GM21528 (cell line): ENCODE measurements at regions not wholly inside any gene's neighbourhood (a gene's known extent, or its start where the extent isn't known, plus 50 kb on each side); places are given as distances from the start of the nearest gene placed in this dataset.

Experiments used
- ATAC-seq: cut with Tn5 transposase; IDR thresholded peaks from one replicate; pipeline ENCODE4 v1.9.1; 2021; ENCODE audit warnings: mild to moderate bottlenecking, moderate library complexity; ENCODE audit not compliant: unreplicated experiment, low FRiP score

DNA sequence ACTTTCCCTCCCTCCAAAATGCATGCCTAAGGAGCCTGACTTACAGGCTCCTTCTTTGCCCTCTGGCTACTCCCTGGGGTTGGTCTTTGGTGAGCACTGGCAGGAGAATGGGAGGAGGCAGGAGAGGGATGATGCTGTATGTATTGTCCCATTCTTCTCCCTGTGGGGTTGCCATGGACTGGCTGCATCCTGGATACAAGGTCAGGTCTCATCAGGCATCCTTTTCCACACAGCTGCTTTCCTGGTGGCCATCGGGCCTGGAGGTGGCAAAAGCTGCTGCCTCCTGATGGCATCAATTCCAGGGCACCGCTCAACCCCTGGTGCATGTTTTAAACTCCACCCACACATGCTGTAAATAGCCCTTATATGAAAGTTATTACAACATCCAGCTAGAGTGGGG, 257.2 kb downstream of the ETS1 start:
- ATAC-seq = no peak

DNA sequence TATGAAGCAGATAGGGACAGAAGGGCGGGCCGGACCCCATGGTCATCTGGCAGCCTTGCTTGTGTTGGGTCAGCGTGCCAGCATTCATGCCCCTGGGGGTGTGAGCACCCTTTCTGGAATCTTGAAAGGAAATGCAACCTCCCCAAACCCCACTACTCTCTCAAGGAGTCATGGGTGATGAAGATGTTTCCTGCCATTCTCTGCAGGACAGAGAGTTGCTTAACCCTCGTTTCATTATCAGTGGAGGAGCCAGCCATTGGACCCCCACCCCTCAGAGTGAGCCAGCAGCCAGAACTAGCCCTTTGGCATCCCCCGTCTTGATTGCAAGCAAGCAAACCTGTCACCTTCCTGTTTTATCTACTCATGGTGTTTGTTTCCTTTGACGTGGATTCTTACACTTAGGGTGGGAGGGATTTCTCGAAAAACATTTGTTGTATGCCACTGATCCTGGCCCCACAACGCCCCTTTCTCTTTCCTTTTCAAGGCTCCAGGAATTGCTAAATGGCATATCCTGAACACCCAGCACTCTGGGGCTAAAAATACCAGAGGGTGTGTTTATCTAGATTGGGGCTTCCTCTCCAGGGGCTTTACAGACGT, 258.3 kb downstream of the ETS1 start:
- no peak for ATAC-seq

DNA sequence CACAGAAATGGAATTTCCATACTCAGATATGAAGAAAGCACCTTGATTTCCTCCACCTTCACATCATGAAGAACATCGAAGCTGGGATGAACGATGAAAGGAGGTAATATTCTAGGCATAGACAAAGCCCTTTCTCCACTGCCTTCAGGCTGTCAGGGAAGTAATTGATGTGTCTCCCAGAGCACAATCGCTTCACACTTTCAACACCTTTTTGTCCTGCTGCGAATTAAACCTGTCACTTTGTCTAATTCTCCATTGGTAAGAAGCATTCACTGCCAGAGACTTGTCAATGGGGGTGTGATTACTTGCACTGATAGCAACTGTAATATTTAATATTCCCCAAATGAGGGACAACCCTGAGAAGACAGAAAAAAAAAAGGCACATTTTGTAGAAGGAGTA, 260.1 kb downstream of the ETS1 start:
- ATAC-seq = no peak

DNA sequence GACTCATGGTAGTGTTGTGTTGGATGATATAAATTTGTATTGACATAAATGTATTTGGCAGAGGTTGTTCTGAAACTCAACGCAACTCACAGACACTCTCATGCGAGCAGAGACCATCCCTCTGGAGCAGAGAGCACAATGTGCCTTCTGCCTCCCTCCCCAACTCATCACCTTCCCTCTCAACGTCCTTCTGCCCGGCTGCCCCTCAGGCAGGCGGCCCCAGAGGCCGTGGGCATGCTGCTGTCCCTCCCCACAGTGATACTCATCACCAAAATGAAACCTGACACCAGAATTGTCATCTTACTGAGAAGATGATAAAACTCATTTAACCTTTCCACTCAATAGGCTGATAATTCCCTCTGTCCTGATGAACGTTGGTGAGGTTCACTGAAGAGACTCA, 260.6 kb downstream of the ETS1 start:
- no peak for ATAC-seq

DNA sequence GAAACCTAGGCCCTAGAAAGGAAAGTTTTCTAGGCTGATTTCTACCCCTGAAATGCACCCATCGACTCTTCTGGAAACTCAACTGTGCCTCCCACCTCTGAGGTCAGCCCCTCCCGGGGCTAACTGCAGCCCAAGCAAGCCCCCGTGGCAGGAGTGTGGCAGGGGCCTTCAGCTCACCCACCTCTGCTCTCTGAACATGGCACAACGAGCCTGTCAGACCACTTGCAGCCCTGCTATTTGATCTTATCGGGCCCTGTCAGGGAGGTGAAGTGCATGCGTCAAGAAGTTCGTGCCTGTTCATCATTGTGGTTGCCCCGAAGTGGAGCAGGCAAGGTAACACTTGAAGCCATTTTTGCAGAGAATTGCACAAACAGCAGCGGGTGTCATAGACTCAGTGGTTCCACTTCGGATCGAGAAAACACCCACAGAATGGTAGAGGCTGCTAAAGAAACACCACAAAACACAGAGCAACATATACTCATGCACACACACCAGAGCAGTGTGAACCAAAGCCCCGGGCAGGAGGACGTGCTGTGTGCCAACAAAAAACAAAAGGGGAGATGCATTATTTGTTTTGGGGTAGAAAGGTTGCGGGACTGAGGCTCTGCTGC, 262.7 kb downstream of the ETS1 start:
- ATAC-seq = no peak

DNA sequence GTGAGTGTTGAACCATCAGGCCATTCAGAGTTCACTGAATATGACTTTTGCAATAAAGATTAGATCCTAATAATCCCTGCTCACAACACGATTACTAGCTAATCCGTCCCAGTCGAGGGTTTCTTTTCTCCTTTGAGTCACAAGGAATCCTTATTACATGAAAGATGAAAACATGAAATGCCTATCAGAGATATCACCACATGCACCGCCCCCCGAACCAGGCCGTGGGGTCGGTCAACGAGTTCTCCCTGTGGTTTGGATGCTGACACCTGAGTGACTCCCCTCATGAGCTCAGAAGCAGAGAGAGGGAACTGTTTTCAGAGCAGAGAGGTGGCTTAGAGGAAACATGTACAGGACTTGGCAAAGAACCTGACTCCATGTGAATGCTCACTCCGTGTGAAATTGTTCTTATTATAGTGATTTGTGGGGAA, 263.3 kb downstream of the ETS1 start:
- no peak for ATAC-seq

DNA sequence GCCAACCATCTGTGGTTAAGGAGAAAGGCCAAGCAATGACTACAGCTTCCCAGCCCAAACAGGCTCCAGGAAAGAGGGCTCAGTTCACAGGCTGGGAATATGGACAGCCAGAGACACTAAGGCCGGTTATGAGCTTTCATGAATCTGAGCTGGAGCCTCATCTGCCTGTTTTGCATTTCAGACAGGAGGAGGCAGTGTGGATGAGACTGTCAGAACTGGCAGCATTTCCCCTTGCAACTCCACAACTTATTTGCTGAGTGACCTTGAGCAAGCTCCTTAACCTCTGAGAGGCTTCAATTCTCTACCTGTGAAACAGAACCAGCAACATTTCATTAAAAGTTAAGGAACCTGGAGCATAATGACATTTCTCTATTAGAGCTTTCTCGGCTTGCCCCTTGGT, 264.0 kb downstream of the ETS1 start:
- ATAC-seq = no peak

DNA sequence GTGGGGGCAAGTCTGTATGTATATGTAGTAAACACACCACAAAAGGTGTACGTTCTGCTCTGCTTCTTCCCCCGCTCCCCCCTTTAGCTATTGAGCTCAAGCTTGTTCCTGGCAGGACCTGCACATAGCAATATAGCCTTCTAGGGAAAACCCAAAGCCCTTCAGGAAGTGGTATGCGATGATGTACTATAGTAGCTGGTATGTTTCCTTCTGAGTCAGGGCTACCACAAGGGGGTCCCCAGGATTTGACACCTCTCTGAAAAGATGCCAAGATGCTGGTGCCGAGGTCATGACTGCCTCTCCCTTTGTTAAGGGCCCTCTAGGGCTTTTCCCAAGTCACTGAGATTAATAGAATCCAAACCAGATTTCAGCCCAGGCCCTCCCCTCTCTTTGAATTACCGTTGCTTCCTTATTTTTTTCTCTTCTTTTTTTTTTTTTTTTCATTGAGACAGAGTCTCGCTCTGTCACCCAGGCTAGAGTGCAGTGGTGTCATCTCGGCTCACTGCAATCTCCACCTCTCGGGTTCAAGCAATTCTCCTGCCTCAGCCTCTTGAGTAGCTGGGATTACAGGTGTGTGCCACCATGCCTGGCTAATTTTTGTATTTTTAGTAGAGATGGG, 268.4 kb downstream of the ETS1 start:
- peak; percentile 95 for ATAC-seq

DNA sequence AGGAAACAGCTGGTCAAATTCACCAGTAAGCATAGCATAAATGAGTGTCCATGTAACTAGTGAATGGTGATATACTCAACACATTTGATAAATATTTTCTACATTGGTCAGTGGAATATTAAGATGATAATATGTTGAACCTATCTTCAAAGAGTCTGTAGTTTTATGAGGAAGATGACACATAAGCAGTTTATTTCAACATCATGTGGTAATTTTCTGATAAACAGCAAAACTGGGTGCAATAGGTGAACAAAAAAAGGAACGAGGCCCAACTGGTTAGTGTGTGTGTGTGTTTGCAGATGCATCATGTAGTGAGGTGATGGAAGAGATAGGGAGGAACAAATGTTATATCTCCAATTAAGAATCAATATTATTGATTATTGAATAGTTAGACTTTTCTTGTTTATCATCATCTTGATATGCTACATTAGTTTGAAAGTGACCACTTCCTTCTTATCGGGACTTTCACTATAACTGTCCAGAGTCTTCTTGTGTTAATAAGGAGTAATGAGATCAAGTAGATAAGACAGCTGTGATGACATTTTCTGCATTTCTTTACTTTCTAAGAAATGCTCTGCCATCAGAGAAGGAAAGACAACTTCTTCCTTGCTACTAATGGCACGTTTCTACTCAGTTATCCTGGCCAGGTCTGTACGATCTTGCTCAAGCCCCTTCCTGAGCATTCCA, 270.7 kb downstream of the ETS1 start:
- no peak for ATAC-seq

DNA sequence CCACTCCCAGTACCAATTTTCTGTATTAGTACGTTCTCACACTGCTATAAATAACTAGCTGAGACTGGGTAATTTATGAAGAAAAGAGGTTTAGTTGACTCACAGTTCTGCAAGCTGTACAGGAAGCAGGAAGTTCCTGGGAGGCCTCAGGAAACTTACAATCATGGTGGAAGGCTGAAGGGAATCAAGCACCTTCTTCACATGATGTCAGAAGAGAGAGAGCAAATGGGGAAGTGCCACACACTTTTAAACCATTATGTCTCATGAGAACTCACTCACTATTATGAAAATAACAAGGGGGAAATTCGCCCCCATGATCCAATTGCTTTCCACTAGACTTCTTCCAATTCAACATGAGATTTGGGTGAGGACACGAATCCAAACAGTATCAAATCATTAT, 271.4 kb downstream of the ETS1 start:
- ATAC-seq = no peak

DNA sequence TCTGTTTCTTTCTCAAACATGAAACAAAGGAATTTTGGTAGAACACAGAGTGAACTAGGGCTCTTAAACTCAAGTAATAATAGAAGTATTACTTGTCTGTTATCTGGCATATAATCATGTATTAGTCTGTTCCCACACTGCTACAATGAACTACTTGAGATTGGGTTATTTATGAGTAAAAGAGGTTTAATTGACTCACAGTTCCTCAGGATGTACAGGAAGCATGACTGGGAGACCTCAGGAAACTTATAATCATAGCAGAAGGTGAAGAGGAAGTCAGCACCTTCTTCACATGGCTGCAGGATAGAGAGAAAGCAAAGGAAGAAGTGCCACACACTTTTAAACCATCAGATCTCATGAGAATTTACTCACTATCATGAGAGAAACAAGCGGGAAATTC, 273.4 kb downstream of the ETS1 start:
- no peak for ATAC-seq

DNA sequence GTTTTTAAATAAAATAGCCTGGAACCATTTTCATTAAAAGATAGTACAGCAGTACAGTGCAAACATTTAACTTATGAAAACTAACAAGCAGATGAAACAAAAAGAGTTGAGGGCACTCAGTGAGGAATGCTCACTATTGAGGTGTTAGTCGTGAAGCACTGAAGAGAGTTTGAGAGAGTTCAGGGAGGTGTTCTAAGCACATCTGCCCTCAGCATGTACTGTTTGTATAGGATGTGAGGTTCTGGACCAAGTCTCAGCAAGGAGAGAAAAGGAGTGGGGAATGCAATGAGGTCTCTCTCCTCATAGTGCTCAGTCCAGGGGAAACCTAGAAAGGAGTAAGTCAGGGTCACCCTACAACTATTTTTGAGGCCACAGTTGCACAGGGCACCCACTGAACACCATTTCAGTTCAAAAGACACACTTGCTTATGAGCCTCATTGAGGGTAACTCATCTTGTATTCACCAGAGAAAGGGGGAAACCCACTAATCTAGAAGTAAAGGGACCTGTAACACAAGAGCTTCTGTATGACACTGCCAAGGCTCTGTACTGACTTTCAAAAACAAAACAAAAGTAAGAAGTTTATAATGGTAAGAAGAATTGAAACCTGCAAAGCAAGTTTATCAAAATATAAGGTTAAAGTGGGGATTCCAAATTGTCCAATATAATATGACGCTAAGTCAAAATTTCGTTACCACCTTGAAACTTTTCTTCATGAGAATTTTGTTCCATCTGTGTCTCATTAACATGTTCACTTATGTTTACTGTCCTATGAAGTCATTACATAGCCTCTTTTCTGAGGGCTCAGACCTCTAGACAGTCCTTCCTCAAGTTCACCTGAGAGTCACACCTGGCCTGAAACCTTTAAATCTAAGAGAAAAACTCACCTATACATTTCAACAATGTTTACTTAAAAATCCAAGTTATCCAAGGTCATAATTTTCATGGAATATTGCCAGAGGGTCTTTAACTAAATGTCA, 275.3 kb downstream of the ETS1 start:
- ATAC-seq = no peak

DNA sequence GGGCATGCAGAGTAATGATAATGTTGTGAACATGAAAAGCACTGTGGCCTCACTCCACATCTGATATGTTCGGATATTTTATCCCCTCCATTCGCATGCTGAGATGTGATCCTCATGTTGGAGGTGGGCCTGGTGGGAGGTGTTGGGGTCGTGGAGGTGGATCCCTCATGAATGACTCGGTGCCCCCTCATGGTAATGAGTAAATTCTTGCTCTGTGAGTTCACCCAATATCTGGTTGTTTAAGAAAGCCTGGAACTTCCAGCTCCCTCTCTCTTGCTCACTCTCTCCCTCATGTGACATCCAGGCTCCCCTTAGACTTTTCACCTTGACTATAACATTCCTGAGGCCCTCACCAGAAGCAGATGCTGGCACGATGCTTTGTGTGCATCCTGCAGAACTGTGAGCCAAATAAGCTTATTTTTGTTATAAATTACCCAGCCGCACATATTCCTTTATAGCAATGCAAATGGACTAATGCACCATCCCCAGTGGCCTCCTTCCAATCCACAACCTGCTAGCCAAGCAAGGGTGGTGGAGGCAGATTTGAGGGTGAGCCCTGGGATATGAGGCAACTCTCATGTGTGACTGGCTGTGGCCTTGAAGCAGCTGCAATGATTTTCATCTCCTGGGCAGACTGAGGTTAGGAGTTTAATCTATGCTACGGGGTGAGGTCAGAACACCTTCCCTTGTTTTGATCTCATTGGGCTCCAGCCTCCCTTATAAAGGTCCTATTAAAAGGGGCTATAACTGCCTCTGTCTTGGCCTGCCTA, 276.5 kb downstream of the ETS1 start:
- no peak for ATAC-seq

DNA sequence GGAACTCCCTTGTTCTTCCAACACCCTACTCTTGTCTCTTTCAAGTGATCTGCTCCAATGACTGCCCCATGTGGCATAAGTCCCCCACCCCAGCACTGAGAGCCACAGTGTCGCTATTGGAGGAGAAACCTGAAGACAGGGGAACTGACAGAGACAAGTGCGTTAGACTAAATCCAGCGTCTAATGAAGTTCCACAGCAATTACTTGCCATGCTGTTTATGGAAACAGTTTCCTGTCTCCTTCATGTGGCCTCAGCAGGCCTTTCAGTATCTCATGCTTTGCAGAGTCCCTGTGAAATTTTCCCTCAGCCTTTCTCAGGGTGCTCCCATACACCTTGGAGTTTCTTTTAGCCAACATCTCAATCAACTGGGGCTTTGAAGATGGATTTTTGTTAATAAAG, 277.4 kb downstream of the ETS1 start:
- ATAC-seq = no peak

DNA sequence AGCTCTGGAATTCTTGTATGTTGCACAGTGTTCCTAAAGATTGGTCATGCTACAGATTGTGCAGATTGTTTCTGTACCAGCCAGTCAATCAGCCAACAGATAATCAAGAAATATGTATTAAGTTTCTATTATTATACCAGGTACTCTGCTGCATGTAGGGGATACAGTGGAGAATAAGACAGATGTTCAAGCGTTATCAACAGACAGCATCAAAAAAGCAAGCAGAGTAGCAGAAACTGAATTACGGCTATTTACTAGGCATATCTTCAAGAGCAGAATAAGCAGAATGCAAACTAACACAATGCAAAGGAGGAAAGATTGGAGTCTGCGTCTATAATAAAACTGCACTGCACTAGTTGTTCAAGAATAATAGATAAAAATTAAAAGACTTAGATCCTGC, 278.6 kb downstream of the ETS1 start:
- ATAC-seq = no peak

DNA sequence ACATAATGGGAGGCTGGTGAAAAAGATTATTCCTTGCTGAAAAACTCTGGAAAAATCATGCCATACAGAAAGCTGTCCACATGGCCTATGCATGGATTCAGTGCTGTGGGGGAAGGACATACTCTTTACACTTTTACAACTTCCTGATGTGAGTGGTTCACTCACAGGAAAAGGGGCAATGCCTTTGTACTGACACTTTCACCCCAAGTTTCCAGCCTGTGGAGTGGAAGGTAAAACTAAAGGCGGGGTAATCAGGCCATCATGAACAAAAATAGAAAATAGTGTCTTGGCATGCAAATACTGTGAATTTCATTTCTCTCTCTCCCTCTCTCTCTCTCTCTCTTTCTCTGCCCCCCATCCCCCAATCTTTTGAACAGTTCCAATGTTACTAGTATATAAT, 281.8 kb downstream of the ETS1 start:
- ATAC-seq = no peak

DNA sequence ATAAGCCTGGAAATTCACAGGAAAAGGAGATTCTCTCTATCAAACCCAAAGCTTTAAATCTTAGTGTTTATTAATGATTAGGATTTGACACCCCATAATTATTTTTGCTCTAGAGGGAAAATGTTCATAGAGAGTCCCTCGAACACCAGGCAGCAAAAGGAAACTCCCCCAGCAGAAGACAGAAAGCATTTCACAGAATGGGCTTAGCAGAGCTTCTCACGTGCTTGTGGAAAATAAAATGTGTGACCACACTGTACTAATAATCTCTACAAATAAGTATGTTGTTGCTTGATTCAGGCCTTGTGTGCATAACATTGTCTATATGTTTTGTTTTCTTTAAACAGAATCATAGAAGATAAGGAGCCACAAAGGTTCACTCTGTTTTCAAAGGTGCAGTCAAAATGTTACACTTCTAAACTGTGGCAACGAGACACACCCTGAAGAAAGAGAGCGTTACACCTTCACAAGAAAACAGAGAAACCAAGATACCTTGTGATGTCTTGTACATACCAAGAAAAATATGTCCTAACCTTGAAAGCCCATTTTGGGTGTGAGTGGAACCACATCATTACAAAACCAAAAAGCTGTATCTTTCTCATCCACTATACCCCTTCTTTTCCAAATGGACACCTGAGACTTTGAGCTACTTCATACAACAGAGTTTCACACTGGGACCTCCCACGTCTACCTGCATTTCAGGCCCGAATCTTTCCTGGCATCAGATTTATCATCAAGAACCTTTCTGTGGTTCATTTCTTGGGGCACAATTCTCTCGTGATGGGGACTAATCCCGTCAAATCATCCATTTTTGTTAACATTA, 282.5 kb downstream of the ETS1 start:
- ATAC-seq = no peak

DNA sequence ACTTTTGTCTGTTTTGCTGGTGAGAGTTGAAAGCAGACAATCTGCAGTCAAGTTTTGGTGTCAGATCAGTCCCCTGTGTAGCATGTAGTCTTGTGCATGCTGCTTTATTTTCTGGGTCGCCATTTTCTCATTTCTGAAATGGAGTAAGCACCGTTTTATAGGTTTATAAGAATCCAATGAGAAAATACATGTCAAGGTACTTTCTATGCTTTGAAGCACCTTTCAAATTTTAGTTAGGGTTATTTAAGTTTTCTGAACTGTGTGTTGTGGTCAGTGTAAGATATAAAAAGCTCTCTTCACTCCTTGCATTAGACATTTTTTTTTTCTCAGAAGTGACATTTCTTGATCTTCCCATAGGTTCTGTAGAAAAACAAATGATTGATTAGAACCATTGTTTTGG, 283.2 kb downstream of the ETS1 start:
- no peak for ATAC-seq

DNA sequence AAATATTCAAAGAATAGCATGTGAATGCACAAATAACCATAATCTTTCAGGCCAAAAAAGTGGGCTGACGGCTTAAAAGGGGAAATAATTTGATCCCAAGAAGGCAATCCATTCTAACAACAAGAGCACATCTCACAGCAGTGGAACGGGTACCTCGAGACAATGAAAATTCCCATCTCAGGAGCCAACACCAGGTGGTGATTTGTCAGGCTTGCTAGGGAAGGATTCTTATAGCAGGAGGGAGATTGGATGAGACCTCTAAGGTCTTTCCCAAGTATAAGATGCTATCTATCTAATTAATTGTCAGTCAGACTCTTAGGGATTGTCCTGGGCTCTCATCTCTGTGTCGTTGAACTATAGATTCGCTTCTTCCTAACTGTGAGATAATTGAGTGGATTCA, 284.0 kb downstream of the ETS1 start:
- no peak for ATAC-seq
